GM18909 (cell line): ENCODE measurements at regions not wholly inside any gene's neighbourhood (a gene's known extent, or its start where the extent isn't known, plus 50 kb on each side); places are given as distances from the start of the nearest gene placed in this dataset.

Source experiments
- ATAC-seq: cut with Tn5 transposase; IDR thresholded peaks from one replicate; pipeline ENCODE4 v1.9.1; 2021; ENCODE audit warnings: mild to moderate bottlenecking; ENCODE audit not compliant: unreplicated experiment, poor library complexity

DNA sequence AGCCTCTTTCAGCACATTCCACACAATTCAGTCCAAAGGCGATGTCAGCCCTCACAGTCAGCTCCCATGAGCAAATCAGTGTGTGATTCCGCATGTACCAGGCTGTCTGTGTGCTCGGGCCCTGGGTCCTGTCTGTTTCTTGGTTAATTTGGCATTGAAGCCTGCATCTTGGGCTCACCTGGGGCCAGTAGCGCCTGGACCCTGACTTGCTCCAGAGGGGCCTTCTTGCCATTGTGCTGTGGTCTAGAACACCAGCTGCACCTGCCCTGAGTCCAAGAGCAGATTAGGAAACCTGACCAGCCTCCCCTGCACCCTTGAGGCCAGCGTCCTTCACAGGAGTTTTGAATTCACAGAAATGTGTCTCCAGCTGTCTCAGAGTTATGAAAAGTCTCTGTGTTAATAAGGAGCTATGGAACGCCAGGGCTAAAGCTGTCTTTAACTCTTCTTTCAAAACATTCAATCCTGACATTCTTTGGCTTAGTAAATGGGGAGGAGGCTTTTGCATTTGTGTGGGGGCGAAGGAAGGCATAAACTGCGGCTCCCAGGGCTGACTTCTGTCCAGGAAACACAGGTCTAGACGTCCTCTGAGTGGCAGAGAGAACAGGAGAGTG is 102.2 kb downstream of the ARF6 start:
- no peak for ATAC-seq

DNA sequence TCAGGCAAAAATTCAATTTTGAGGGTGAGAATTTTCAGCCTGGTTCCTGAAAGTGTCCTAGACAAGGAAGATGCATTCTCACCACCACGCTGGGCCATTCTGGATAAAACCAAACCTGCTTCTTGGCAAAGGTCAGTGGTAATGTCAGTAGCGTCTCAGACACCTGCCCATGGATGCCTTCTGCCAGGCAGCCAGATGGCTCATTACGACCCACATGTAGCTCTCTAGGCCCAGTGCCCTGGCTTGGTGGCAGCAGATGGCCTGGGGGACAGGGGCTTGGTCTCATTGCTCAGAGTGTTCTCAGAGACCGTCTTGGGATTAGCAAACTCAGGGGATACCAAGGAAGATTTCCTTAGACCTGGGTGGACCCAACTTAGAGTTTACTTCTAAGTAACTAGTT is 105.1 kb downstream of the ARF6 start:
- ATAC-seq: no peak

DNA sequence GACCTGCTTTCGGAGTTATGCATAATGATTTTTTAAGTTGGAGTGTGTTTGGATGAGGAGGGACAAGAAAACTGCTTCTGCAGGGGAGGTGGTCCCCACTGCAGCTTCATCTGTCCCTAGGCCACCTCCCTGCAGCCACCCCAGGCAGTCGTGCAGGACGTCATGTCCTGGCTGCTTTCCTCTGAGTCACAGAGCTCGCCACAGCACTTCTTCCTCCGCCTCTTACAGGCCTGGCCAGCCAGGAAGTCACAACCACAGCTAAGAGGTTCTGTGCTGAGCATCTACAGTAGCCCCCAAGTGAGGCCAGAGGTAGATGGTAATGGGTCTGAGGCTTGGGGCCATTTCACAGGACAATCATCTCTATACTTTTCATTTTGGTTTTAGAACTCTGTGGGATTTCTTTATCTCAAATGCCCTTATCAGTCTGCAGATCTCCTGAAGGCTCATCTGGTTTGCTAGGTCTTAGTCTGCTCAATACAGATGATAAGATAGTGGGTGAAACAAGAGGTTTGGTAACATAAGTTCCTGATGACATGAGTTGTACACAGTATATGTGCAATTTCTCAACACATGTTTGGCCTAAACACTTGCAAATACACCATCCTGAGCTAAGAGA is 106.4 kb downstream of the ARF6 start:
- peak; percentile 56 for ATAC-seq

DNA sequence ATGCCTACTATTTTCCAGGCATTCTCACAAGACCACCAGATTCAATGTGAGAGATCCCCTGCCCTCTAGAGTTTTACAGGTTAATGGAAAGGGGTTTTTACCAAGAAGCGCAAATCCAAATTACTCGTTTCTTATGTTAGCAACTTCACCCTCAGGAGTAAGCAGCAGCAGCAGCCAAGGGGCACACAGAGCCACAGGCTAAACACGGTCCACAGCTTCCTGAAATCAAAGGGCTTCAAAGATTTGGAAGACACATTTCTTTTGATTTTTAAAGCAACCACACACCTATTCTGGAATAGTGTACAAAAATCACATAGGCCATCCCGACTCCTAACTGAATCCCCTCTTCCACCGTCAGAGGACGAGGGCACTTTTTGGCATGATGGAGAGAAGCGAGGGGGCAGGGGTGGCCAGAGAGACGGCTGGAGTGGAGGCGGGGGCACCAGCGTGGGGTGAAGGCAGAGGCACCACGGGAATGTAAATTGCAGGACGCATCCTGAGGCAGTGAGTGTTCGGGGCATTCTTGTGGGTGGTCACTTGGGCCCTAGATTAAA is 107.0 kb downstream of the ARF6 start:
- ATAC-seq: no peak

DNA sequence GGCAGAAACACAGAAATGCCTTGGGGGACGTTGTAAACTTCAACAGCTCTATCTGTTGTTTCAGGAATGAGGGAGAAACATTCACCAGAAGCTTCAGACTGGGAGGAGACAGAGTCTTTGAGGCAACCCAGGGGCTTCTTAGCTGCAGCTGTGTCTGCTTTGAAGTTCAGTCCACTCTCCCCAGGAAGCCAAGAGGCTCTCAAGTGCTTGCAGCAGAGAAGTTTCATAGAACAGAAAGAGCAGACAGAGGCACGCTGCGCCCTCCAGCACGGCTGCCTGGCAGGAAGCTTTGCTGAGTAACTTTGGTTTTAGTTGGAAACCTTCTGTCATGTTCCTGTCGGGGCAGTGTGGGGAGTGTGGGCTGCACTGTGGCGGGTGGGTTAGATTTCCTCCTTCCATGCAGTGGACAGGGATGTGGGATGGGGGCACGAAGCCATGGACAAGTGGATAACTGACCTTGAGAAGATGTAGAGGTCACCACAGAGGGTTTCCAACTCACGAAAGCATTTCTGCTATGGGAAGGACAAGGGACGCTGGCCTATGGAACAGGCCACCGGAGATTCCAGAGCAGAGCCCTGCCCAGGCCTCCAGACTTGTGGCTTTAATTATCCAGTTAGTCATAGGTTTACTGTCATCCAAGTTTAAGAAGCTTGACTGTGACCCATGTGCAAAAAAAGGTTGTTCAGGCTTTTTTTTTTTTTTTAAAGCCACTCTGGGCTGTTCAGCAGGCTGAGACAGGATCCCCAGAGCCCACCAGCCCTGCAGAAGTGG is 107.7 kb downstream of the ARF6 start:
- ATAC-seq: peak; percentile 17

DNA sequence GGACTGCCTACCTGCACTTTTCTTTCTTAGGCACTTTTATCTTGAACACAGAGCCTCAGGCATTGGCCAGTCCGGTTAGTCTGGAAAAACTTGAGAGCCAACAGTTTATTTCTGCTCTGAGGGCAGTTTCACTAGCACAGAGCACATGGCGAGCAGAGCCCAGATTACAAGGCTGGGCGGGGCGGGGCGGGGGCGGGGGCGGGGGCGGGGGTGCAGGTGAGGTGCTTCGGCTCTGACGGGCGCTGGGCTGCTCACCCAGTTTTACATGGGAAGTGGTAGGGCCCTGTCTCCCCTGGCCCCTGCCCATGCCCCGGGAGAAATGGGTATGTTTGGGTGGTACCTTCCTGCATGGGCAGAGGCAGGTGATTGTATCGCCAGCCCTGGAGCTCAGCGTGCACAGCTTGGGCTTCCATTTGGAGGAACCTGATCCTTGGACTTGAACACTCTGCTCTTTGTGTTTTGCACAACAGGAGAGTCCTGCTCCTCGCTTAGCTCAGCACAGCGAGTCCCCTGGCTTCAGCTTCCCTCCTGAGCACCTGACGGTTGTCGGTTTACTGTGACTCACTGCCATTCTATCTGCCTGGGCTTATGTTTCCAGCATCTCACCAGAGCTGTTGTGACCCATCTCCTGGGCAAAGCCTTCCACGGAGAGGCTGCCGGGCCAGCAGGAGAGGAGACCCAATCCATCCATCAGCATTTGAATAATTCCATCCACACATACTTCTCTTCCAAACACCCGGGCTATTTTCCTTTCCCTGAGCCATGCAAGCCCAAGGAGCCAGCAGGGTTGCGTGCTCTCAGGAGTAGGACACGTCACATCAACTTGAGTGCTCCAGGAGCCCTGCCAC is 108.5 kb downstream of the ARF6 start:
- ATAC-seq: peak; percentile 19

DNA sequence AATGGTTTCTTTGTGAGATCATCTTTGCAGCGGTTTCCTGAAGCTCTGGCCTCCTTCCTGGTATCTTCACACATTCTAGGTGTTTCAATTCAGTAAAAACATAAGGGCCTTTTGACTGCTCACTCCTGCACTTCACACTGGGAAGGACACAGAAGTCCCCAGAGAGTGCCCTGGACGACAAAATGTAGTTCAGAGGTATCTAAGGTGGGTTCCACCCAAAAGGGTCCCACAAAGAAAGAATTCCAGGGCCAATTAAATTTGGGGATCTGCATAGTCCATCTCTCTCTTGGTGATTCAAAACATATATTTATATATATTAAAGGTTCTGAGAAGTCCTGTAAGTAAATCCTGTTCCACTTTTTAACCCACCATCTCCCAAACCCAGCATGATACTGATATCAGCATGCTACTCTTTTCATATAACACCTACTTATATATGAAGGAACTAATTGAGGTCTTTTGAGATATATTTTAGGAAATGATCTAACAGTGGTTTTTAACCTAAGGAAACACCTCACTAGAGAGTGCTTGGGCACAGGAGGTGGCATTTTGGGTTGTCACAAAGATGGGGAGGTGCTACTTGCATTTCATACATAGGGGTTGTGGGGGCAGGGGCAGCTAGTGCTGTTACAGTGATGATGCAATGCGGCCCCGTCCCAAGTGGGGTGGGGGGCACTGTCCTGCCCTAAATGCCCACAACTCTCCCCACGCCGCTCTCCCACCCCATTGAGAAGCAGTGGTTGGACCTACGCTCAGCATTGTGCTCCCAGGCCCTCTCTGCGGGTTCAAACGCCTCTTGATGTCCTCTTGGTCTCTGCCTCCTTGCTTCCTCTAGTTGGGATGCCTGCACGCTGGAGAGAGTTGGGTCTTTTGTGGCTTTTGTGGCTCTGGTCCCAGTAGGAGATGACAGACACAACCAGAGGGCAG is 109.4 kb downstream of the ARF6 start:
- ATAC-seq: peak; percentile 35

DNA sequence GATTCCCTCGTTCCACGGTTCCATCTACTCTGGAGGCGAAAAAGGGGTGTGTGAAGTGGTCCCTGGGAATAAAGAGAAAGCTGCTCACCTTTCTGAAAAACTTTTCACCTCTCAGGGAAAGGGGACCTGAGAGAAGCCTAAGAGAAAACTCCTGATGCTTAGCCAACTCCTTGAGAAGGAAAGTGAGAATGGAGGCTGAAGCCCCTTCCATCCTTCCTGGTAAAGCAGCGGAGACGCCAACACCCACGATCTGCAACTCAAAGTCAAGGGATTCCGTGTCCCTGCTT is 110.0 kb downstream of the ARF6 start:
- ATAC-seq: no peak

DNA sequence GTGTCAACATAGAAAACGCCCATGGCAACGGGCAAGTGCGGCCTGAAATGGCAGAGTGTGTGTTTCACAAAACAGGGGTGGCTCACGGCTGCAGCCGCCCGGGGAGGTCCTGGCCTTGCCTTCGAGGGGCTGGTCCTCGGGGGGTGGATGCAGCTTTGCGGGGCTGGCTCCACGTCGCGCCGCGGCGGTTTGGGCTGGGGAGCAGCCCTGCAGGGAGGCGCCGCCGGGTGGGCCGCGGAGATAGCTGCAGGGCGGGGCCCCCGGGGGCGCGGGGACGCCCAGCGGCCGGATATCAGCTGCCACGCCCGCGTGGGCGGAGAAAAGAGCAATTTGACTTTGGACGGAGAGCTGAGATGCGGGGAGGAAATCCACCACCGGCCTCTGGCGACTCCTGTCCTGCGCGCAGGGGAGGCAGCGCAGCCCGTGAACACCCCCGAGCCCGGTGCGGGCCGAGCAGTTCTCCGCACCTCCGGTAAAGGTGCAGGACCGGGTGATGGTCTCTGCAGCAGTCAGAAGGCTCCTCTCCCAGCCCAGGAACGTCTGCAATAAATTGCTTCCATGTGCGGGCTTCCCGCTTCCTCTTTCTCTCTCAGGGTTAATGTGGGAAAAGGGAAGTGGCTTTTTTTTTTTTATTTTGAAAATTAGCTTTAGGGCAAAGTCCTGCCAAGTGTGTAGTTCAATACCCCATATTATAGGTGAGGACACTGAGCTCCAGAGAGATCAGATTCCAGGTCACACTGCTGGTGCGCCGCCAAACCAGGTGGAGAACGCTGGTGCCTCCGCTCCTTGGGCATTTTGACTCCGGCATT is 110.5 kb downstream of the ARF6 start:
- peak; percentile 54 for ATAC-seq

DNA sequence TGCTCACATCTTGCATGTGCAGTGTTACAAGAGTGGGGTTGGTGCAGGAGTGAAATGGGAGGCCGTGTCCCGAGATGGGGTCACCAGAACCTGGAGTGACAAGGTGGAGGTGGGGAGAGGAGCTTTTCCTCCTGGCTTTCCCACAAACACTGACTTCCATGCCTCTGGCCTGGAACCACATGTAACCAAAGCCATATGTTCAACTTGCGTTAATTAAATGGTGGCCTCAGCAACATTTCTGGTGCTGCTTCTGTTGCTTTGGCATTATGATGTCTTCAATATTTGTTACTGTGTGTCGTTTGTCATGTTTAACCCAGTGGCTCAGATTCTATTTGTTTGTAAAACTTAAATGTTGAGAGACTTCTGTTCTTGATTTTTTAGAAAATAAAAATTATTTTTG is 110.2 kb downstream of the VCPKMT start:
- no peak for ATAC-seq

DNA sequence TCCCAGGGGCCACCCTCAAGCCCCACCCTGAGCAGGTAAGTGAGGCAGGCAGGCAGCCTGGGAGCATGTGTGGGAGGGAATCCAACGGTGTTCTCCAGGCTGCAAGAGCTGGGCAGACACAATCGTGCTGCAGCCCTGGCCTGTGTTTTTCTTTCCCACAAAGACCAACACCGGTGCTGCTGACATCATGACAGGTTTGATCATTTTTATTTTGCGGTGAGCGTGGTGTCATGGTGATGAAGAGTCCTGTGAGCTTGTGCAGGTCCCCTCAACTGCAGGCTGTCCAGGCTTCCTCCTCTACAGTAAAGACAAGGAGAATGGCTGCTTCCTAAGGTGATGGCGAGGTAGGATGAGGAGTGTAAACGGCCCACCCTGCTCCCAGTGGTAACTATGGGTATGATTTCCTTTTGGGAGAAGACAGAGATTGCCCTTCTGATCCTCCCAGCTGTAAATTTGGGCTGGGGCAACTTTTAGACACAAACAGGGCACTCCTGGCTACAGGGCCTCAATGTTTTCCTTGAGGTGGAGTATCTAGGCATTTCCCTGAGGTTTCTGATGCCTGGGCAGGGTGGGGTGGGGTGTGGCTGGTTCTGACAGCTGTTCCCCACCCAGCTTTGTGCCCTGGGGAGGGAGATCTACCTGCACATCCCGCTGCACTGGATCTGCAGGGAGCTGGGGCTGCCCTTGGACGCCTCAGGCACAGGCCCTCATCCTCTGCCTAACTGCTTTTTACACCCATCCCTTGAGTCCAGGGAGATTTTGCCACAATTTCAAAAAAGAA is 109.1 kb downstream of the VCPKMT start:
- ATAC-seq: no peak

DNA sequence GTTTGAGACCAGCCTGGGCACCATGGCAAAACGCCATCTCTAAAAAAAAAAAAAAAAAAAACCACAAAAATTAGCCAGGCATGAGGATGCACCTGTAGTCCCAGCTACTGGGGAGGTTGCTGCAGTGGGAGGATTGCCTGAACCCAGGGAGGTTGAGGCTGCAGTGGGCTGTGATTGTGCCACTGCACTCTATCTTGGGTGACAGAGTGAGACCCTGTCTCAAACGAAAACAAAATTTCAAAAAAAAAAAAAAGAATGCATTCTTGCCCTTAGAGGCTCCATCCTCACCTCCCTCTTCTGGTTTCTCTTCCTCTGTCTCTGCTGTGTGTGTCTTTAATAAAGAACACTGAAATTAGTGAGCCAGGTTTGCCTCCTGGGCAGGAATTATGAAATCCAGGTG is 107.8 kb downstream of the VCPKMT start:
- no peak for ATAC-seq

DNA sequence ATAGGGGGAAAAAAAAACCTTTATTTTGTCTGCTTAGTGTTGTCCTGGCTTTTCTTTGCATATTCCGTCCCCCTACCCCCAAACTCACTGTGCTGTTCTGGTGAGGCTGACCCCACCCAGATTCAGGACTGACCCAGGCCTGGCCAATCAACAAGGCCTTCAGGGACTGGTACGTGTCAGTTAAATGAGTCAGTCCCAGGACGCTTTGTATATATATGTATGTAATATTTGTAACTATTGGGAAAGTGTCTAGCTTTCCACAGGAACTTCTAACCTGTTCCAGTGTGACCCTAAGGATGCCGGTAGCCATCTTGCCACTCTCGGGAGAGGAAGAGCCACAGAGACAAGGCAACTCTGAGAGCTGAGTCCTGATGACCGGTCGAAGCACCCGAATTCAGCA is 107.4 kb downstream of the VCPKMT start:
- no peak for ATAC-seq

DNA sequence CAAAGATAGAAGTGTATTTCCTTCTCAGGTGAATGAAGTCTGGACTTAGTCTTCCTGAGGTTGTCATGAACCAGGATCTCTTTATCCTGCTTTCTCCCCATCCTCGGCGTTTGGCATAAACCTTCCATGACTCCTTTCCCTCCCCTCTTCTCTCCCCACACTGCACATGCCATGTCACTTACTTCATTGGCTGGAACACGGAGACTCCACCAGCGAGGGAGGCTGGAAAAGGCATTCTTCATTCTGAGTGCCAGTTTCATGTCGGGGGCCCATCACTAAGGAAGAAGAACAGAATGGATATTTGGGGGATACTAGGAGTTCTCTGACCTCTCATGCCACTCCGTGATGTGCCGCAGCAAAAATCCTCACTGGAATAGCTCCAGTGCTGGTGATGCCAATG is 105.6 kb downstream of the VCPKMT start:
- no peak for ATAC-seq

DNA sequence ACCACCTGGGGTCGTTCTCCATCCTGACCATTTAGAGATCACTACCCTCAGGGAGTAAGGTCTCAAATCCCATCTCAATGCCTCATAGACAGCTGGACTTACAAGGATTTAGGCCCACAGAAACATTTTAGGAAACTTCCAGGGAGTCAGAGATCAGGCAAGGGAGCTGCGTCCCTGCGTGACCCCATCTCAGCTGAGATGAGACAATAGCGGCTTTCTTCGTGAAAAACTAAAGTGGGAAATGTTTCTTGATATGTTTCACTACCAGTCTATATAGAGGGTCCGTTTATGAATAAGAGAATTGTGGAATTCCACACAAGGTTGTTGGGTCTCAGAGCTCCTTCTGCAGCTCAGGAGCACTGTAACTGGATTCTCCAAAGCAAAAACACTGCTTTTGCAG is 105.1 kb downstream of the VCPKMT start:
- no peak for ATAC-seq

DNA sequence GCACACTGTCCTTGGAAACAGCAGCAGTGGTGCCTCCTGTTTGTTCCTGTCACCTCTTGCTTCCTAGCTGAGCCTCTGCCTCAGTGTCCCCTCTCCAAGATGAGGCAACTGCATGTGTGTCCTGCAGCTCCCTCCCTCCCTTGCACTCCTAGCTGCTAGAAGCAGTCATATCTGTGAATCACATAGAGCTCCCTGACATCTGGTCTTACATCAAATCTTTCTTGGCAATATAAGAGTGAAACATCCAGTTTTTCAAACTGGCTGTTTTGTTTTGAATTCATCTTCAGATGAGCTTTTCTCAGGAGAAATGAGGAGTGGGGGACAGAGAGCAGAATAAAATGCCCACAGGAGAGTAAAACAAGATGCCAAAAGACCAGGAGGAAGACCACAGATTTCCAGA is 103.7 kb downstream of the VCPKMT start:
- ATAC-seq: no peak

DNA sequence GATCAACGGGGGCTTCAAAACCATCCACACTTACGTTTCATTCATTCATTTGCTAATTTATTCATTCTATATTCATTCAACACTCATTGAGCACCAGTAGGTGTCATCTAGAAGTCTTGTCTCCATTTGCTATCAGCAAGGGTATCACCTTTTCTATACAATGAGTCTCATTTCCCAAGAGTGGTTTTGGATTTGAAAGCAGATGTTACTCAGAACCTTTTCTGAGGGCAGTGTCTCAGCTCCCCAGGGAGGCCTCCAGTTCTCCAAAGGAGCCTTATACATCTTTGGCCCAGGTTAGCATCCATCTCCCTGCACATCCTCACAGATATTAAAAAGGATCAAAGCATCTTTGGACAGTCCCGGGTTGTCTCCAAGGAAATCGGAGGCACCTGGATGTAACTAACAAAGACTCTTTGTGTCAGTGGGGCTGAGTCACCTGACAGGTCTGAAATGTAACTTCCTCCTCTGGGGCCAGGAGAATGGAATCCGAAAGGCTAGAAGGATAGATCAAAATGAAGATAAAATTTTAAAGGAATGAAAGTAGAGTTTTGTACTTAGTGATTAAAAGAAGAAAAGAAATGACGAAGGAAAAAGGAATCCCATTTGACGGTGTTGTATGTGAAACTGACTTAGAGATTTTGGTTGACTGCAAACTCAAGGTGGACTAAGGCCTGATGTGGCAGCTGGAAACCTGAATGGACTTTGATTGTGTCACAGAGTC is 103.0 kb downstream of the VCPKMT start:
- ATAC-seq: no peak

DNA sequence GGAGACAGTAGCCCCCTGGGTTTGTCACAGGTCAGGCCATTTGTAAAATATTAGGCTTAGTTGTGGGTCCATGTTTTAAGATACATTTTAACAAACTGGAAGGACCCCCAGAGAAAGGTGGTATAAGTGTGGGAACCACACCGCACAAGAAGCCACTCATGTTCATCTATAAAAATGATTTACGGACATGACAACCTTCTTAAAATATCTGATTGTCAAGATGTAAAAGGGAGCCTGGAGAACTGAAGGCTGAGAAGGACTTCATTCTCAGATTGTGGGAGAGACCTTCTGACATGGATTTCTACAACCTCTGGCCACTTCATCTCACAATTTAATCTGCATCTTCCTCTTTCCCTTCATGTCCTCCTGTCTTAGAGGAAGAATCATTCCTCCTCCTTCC is 102.4 kb downstream of the VCPKMT start:
- no peak for ATAC-seq
